Lung (tissue), 11 donors: ENCODE measurements at regions not wholly inside any gene's neighbourhood (a gene's known extent, or its start where the extent isn't known, plus 50 kb on each side); places are given as distances from the start of the nearest gene placed in this dataset.

ENCODE experiments used
- ATAC-seq: fragments of 200-7000 bp; cut with Tn5 transposase; one replicate; pipeline ENCODE4 v1.9.1; 2020; ENCODE audit warnings: moderate number of reproducible peaks; ENCODE audit not compliant: insufficient read depth, low FRiP score
- DNase-seq, 3 donors: peaks; one replicate each; pipeline ENCODE4 v3.0.0-alpha.2; 2013 to 2017
- H3K27ac ChIP-seq, 2 donors: one replicate each; pipeline ENCODE4 v1.5.1; 2013; ENCODE audit warnings: mild to moderate bottlenecking in 2 of 2, moderate library complexity in 2 of 2, control low read depth in 1 of 2, inconsistent platforms in 1 of 2, low read depth in 1 of 2, low read length in 1 of 2
- H3K27me3 ChIP-seq, 3 donors: one replicate each; pipeline ENCODE4 v1.5.1; 2013; ENCODE audit warnings: low read length in 2 of 3; ENCODE audit not compliant: control insufficient read depth in 3 of 3, insufficient read depth in 3 of 3
- H3K36me3 ChIP-seq, 4 donors: one replicate each; pipeline ENCODE4 v1.5.1; 2013; ENCODE audit warnings: low read length in 4 of 4, mild to moderate bottlenecking in 1 of 4, moderate library complexity in 1 of 4; ENCODE audit not compliant: control insufficient read depth in 4 of 4, insufficient read depth in 4 of 4
- H3K4me1 ChIP-seq, 5 donors: one replicate each; pipeline ENCODE4 v1.5.1; 2013; ENCODE audit warnings: low read length in 5 of 5, mild to moderate bottlenecking in 2 of 5, moderate library complexity in 1 of 5; ENCODE audit not compliant: control insufficient read depth in 5 of 5, insufficient read depth in 5 of 5
- H3K4me3 ChIP-seq: one replicate; pipeline ENCODE4 v1.5.1; 2013; ENCODE audit warnings: mild to moderate bottlenecking, control low read depth, moderate library complexity
- H3K9ac ChIP-seq, 2 donors: one replicate each; pipeline ENCODE4 v1.5.1; 2013; ENCODE audit warnings: low read length in 2 of 2, control low read depth in 1 of 2; ENCODE audit not compliant: insufficient read depth in 1 of 2
- H3K9me3 ChIP-seq, 4 donors: one replicate each; pipeline ENCODE4 v1.5.1; 2013; ENCODE audit warnings: low read length in 3 of 4, mild to moderate bottlenecking in 1 of 4, moderate library complexity in 1 of 4; ENCODE audit not compliant: control insufficient read depth in 4 of 4, insufficient read depth in 3 of 4
- CTCF ChIP-seq: IDR thresholded peaks from 2 replicates; pipeline ENCODE4 v1.5.1; 2012; ENCODE audit warnings: mild to moderate bottlenecking; ENCODE audit errors: control extremely low read depth, extremely low read depth
- WGBS, 2 donors: extraction: QIAGEN DNeasy Blood & Tissue Kit; methylation state at CpG; one replicate each; pipeline ENCODE4 v1.1.7; 2013; 5-methylcytosine and 5-hydroxymethylcytosine counted together
- donor health status: control.
- donor health status: control.
- donor health status: Bipolar disorder and iron deficiency.
- donor health status: healthy.
- donor health status: DM: yes; HTN: yes; CAD: no.

DNA sequence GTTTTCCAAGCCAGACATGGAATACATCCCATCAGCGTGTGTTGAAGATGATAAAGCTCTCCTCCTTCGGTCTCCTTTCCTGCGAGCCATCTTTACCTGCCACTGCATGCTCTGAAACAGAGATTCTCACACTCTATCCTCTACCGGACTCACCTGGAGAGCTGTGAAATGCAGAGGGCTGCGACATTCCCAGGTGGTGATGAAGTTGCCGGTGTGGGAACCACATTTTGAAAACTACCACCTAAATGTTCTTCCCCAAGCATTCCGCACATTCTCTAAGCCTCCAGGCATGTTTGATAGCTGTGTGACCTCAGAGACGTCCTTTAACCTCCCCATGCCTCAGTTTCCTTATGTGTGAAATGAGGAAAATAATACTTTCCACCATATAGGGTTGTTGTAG lies 226.2 kb upstream of the RAB6C start:
- no peaks in the 10 kb centered on the region for H3K27me3 ChIP-seq
- H3K27ac ChIP-seq: no peak overlapping the region
- H3K4me1 ChIP-seq: peaks cover 0 to 4% (median 0%) of the 10 kb centered on the region in 5 donors
- DNase-seq (no peak), ATAC-seq (no peak)
- no peak overlapping the region for H3K9ac ChIP-seq
- no peak overlapping the region for H3K4me3 ChIP-seq
- 80 to 85% methylated on average over 8 of the region's 8 CpGs for WGBS, 2 donors
- H3K9me3 ChIP-seq: no peaks in the 10 kb centered on the region
- no peaks in the 10 kb centered on the region for H3K36me3 ChIP-seq
- no peak for TF ChIP-seq CTCF

- H3K4me1 ChIP-seq: peaks cover 0 to 4% (median under 1%) of the 10 kb centered on the region in 5 donors
- no peak overlapping the region for H3K9ac ChIP-seq
- no peaks in the 10 kb centered on the region for H3K36me3 ChIP-seq
- ATAC-seq (no peak), DNase-seq (no peak)
- WGBS, 2 donors: 90 to 94% methylated on average over 14 of the region's 14 CpGs
- no peak overlapping the region for H3K27ac ChIP-seq
- peaks cover 0 to under 1% (median 0%) of the 10 kb centered on the region in 4 donors for H3K9me3 ChIP-seq
- no peaks in the 10 kb centered on the region for H3K27me3 ChIP-seq
- no peak overlapping the region for H3K4me3 ChIP-seq
- TF ChIP-seq CTCF: no peak
Observed at GRCh38 chr2:129754421-129754820, 225.0 kb upstream of the RAB6C start.

DNA sequence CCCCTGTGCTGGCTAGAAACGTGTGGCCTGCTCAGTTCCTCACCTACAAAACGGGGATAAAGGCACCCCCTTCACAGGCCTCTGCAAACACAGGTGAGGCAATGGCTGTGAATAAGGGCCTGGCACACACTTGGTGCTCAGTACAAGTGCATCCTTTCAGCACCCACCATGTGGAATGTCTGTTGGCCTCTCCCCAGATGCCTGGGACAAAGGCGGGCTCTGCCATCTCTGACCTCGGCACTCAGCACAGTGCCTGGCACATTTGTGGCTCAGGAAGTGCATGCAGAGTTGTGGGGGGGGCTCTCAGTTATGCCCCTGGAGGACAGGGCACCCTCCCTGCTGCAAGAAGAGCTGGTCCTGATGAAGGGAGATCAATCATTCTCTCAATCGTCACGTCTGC lies 224.6 kb upstream of the RAB6C start:
- H3K4me3 ChIP-seq: no peak overlapping the region
- DNase-seq (no peak), ATAC-seq (no peak)
- no peaks in the 10 kb centered on the region for H3K36me3 ChIP-seq
- H3K27ac ChIP-seq: no peak overlapping the region
- no peak overlapping the region for H3K9ac ChIP-seq
- peaks cover 0 to 3% (median 0%) of the 10 kb centered on the region in 4 donors for H3K9me3 ChIP-seq
- H3K27me3 ChIP-seq: no peaks in the 10 kb centered on the region
- 70 to 81% methylated on average over 5 to 6 of the region's 6 CpGs for WGBS, 2 donors
- TF ChIP-seq CTCF: no peak
- H3K4me1 ChIP-seq: peaks cover 0 to 4% (median 3%) of the 10 kb centered on the region in 5 donors

DNA sequence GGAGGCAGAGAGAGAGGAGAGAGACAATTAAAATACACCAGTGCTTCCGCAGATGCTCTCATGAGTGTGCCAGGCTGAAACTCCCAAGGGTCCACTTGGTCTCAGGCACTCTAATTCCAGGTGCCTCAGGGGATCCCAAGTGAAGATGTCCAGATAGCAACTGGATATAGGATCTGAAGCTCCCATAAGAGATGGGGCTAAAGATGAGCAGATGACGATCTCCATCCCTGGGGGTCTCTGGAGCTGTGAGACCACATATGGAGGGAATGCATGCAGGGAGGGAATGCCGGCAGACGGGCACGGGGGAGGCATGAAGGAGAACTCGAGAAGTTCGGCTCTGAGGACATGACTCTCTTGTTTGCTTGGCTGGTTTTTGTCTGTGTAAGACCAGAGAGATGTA lies 223.7 kb upstream of the RAB6C start:
- DNase-seq (no peak), ATAC-seq (no peak)
- no peaks in the 10 kb centered on the region for H3K27me3 ChIP-seq
- no peak overlapping the region for H3K27ac ChIP-seq
- H3K4me3 ChIP-seq: no peak overlapping the region
- TF ChIP-seq CTCF: no peak
- H3K4me1 ChIP-seq: peaks cover 0 to 4% (median 3%) of the 10 kb centered on the region in 5 donors
- no peaks in the 10 kb centered on the region for H3K36me3 ChIP-seq
- WGBS, 2 donors: 90% methylated on average over 7 of the region's 7 CpGs
- no peak overlapping the region for H3K9ac ChIP-seq
- peaks cover 0 to 5% (median 0%) of the 10 kb centered on the region in 4 donors for H3K9me3 ChIP-seq
